ENCODE measurements at regions not wholly inside any gene's neighbourhood (a gene's known extent, or its start where the extent isn't known, plus 50 kb on each side); places are given as distances from the start of the nearest gene placed in this dataset.

DNA sequence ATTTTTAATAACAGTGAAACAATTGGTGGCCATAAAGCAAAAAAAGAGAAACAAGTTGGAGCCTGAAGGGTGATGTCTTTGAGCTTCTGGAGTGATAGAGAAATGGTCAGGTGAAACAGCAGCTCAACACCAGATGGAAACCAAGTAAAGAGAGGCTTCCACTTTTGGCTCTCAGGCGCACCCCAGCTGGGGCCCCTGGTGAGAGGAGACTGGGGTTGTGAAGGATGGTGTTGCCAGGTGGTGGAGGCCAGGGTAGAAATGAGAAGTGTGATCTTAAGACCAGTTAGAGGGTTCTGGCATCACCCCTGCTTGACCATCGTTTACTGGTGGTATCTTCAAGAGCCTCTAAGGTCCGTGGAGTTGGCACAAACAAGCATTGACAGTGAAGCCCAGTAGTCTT lies 126.0 kb upstream of the AKIRIN2 start:
- TF ChIP-seq, protein P1, sequence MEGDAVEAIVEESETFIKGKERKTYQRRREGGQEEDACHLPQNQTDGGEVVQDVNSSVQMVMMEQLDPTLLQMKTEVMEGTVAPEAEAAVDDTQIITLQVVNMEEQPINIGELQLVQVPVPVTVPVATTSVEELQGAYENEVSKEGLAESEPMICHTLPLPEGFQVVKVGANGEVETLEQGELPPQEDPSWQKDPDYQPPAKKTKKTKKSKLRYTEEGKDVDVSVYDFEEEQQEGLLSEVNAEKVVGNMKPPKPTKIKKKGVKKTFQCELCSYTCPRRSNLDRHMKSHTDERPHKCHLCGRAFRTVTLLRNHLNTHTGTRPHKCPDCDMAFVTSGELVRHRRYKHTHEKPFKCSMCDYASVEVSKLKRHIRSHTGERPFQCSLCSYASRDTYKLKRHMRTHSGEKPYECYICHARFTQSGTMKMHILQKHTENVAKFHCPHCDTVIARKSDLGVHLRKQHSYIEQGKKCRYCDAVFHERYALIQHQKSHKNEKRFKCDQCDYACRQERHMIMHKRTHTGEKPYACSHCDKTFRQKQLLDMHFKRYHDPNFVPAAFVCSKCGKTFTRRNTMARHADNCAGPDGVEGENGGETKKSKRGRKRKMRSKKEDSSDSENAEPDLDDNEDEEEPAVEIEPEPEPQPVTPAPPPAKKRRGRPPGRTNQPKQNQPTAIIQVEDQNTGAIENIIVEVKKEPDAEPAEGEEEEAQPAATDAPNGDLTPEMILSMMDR (conservative IDR thresholded peaks at IDR 0.05) = no peak
- no peak for TF ChIP-seq ZFX (IDR thresholded peaks at IDR 0.05)
- H3K27ac ChIP-seq = no peak overlapping the region

DNA sequence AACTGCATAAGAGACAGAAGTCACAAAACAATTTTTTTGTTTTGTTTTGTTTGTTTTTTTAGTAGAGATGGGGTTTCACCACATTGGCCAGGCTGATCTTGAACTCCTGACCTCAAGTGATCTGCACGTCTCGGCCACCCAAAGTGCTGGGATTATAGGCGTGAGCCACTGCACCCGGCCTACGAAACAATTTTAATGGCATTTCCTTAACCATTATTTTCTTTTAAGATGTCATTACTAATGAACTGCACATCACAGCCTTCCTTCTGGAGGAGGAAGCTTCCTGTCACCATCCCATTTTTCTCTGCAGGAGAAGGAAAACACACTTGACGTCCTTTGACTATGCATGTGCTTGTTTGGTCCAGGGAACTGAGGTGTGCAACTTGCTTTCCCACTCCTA lies 125.3 kb upstream of the AKIRIN2 start:
- TF ChIP-seq ZFX (IDR thresholded peaks at IDR 0.05) = no peak
- TF ChIP-seq, protein P1 (conservative IDR thresholded peaks at IDR 0.05) = no peak
- H3K27ac ChIP-seq = no peak overlapping the region

DNA sequence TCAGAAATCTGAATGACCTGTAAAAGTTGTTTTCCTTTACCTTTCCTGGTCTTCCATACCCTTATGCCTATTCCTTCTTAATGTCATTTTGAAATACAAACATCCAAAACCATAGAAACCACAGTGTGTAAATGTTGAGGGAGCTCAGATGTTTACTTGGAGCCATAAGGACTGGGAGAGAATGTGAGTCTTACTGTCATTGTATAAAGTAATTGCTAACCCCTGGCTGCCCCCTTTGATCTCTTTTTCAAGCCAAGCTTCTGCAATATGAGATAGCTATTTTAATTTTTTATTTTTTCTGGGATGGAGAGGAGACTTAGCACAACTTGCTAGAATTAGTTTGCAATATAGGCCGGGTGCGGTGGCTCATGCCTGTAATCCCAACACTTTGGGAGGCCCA lies 124.4 kb upstream of the AKIRIN2 start:
- no peak overlapping the region for H3K27ac ChIP-seq
- TF ChIP-seq, protein P1 (conservative IDR thresholded peaks at IDR 0.05) = no peak
- TF ChIP-seq ZFX (IDR thresholded peaks at IDR 0.05) = no peak

DNA sequence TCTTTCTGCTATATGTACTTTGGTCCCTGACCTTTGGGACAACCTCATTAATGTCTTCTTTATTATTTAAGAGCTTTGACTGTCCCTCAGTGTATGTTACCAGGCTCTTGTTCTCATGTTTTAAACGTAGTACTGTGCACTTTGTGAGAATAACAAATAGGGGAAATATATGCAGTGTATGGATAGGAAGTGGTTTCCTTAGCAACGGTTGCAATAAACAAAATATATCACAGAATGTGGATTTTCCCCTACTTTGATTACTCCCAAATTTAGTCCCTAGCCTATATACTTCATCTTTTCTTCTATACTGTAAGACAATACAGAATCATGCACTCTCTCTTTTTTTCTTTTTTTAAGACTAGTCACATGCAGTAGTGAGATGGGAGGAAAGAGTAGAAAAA lies 123.8 kb upstream of the AKIRIN2 start:
- no peak for TF ChIP-seq ZFX (IDR thresholded peaks at IDR 0.05)
- TF ChIP-seq, protein P1 (conservative IDR thresholded peaks at IDR 0.05) = no peak
- H3K27ac ChIP-seq = no peak overlapping the region

DNA sequence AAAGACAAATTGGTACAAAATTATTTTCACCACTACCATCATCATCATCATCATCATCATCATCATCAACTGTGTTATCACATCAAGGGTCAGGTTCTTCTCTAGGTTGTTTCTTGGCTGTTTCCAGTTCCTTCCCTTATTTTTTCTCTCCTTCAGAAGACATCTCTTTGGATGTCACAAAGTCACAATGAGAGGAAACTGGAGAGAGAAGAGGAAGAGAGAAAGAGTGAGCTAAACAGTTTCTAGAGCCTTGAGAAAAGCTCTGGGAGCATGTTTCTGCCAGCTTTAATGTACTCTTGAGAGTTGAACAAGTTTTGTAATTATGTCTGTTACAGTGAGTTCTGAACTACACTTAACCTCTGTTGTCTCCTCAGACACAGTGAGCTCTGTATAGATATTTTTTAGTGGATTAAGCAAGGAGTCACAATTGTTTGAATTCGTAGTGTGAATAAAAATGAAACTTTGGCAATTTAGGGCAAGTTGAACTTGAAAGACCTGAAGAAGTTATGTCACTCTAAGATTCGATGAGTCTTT lies 123.0 kb upstream of the AKIRIN2 start:
- TF ChIP-seq, protein P1 (conservative IDR thresholded peaks at IDR 0.05) = no peak
- no peak for TF ChIP-seq ZFX (IDR thresholded peaks at IDR 0.05)
- H3K27ac ChIP-seq = no peak overlapping the region

DNA sequence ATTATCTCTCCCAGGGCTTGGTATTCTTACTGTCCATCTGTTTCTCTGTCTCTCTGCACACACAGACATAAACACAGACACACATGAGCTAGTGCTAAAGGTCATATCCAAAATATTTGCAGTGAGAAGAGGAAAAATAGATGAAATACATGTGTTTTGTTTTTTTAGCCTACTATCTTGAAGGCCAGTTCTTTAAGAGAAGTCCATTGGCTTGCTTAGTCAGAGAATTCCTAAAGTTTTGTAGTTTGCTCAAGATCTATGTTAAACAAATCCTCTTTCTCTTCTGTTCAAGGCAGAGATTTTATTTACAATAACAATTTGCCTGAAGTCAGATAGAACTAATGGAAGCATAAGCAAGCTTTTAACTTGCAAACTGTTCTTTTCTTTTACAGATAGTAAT lies 120.0 kb upstream of the AKIRIN2 start:
- no peak for TF ChIP-seq ZFX (IDR thresholded peaks at IDR 0.05)
- TF ChIP-seq, protein P1 (conservative IDR thresholded peaks at IDR 0.05) = no peak
- H3K27ac ChIP-seq = no peak overlapping the region

DNA sequence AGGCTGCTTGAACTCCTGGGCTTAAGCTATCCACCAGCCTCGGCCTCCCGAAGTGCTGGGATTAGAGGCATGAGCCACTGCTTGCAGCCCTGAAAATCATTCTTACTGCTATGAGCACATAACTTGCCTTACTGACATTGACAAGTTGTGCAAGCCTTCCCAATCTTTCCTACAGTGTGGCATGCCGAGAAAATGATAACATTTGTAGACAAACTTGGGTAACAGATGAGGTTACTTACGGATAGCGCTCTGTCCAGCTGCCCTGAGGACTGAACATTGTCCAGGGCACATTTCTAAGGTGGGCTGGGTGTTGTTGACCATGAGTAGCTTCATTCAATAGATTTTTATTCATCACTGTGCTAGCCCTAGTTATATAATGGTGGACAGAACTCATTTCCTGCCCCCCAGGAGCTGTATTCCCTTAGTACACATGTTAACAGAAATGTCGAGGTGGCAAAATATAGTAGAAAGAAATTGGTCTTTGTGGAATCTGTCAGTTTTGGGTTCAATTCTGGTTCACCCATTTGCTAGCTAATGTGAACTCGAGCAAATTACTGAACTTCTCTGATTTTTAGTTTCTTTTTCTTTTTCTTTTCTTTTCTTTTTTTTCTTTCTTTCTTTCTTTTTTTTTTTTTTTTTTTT lies 118.4 kb upstream of the AKIRIN2 start:
- no peak overlapping the region for H3K27ac ChIP-seq
- no peak for TF ChIP-seq ZFX (IDR thresholded peaks at IDR 0.05)
- TF ChIP-seq, protein P1 (conservative IDR thresholded peaks at IDR 0.05) = no peak
